ENCODE measurements at regions not wholly inside any gene's neighbourhood (a gene's known extent, or its start where the extent isn't known, plus 50 kb on each side); places are given as distances from the start of the nearest gene placed in this dataset.

- no peak for TF ChIP-seq EZH2 (IDR thresholded peaks at IDR 0.05; ENCODE audit: insufficient read depth, low read length)
- TF ChIP-seq, protein P1, sequence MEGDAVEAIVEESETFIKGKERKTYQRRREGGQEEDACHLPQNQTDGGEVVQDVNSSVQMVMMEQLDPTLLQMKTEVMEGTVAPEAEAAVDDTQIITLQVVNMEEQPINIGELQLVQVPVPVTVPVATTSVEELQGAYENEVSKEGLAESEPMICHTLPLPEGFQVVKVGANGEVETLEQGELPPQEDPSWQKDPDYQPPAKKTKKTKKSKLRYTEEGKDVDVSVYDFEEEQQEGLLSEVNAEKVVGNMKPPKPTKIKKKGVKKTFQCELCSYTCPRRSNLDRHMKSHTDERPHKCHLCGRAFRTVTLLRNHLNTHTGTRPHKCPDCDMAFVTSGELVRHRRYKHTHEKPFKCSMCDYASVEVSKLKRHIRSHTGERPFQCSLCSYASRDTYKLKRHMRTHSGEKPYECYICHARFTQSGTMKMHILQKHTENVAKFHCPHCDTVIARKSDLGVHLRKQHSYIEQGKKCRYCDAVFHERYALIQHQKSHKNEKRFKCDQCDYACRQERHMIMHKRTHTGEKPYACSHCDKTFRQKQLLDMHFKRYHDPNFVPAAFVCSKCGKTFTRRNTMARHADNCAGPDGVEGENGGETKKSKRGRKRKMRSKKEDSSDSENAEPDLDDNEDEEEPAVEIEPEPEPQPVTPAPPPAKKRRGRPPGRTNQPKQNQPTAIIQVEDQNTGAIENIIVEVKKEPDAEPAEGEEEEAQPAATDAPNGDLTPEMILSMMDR (IDR thresholded peaks at IDR 0.05; ENCODE audit: insufficient read depth, low read depth, low read length) = no peak
These were observed 181.0 kb upstream of the TLL1 start for GRCh38 chr4:165692082-165692481.

Data from astrocyte (in vitro differentiated cells and primary cell).